NCI-H146 treated with DMSO at 0.1 percent for 48 hours (cell line): ENCODE measurements at regions not wholly inside any gene's neighbourhood (a gene's known extent, or its start where the extent isn't known, plus 50 kb on each side); places are given as distances from the start of the nearest gene placed in this dataset.

Source experiments
- DNase-seq: peaks from one replicate; lab custom pipeline; 2025; ENCODE audit not compliant: unreplicated experiment; lab: John Stamatoyannopoulos, UW

DNA sequence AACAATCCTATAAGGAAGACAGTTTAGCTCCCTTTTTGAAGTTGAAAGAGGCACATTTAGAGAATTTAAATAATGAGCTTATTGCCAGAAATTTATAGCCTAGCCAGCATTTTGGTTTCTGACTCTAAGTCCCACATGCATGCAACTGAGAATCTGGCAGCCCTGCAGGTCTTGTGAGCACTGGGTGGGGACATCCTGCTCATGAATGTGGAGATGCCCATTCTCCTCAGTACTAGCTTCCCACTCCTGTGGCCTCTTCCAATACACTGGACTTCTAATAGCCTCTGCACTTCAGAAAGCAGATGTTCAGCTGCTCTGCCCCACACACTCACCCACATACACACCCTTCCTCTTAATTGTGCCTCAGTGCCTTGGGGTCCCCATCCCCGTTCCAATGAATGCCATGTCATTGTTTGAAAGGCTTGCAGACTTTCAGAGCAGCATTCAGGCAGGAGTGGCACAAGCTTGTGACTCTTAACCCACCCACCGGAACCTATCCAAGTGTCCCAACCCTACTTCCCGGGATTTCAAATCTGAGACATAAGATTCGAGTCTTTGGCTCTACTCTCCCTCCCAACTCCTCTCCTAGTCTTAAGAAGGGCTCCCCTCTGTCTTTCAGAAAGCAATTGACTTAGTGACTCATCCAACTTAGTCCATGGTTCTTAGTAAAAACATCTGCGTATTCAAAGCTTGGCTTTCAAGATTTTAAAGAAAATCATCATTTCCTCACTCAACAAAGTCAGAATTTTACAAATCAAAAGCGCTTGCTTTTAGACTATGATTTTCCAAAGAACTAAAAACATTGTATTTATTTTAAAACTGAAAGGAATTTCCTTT lies 80.0 kb upstream of the FREM2 start:
- no peak for DNase-seq

DNA sequence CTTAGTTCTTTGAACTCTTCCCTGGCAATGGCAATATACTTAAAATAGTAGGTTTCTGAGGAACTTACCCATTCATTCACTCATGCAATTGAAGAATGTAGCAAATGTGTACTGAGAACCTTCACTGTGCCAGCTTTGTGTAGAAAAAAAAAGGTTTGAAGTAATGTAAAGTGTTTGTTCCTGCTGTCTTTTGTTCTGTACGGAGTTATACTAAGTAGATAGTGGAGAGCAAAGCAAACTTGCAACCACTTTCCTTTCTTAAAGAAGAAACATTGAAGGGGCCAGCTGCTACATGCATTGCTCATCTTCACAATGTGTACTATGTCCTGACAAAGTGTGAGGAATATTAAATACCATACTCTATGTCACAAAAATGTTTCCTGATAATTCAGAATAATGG lies 68.9 kb upstream of the FREM2 start:
- no peak for DNase-seq

DNA sequence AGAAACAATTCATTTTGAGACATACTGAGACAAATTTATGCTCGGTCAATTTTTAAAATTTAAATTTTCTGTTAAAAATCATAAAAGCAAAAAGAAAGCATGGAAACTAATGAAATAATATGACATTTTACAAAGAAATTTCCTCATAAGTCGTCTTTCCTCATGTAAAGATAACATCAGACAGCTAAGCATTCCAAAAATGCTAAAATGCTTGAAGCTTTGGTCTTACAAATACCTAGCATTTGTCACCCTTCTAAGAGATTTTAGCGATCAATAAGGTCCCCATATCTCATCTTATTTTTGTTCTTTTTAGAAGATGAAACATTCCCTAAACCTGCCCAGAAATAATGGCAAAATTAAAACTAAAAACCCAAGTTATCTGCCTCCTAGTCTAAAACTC lies 68.5 kb upstream of the FREM2 start:
- DNase-seq: no peak

DNA sequence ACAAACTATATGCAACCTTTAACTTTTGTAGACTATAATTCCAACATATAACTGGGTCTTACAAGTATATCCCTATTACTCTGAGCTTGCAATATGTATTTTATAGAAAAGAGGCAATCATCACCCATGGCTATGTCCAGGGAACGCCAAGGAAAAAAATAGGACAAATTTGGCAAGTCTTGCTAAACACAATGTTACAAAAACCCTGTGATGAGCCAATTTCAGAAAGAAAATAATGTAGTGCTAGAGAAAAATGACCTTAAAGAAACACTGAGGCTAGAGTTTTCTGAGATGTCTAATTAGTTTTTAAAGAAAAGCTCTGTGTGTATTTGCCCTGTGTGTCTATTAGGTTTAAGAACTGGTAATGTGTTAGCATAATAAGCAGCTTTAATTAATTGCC lies 68.0 kb upstream of the FREM2 start:
- no peak for DNase-seq

DNA sequence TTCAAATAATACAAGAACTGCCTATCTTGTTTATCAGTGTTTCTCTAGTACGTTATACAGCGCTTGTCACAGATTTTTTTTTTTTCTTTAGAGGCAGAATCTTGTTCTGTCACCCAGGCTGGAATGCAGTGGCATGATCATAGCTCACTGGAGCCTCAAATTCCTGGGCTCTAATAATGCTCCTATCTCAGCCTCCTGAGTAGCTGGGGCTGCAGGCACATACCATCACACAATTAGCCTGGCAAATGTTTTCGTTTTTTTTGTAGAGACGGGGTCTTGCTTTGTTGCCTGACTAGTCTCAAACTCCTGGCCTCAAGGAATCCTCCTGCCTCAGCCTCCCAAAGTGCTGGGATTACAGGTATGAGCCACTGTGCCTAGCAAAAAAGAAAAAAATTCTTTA lies 66.0 kb upstream of the FREM2 start:
- no peak for DNase-seq

DNA sequence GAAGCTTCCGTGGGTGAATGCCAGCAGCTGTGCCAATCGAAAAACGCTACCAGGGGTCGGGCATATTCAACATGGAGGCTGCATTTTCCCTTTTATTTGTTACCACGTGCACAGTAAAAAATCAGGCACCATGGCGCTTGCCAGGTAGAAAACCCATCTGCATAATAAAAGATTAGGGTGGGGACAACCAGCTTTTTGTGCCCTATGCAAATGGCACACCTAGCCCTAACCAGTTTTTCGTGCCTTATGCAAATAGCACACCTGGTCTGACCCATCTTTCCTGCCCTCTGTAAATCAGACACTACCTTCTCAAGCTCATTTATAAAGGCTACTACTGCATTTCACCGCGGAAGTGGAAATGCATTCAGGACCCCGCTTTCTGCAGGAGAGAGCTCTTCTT lies 62.1 kb upstream of the FREM2 start:
- peak; percentile 91 for DNase-seq

DNA sequence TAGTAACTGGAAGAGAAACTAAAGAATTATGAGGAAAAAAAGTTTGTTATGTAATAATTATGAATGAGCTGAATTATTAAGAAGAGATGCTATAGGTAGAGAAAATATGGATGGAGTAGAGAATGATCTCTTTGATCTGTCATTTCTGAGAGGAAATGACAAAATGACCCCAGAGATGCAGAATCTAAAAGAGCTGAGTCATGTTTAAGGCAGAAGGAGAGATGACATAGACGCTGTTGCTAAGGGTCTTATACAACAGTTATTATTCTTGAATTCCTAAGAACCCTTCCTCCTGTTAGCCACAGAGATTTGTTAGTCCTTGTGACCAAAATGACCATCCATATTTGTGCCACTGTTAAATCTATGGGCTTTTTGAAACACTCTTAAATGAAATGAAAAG lies 58.3 kb upstream of the FREM2 start:
- DNase-seq: no peak

DNA sequence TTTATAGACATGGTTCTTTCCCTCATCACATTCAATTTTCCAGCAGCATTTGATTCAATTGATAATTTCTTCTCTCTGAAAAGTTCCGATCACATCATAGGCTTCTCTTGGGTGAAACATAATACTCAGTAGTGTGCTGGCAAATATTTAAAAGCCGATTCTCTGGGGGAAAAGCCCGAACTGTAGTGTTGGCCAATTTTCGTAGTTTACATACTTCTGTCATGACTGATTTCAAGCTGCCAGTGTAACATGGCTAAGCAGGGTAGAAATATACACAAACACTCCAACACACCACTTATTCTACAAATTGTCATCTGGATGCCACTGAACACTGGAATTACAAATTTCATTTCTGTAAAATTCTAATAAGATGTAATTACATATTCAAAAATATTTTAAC lies 56.1 kb upstream of the FREM2 start:
- DNase-seq: no peak

DNA sequence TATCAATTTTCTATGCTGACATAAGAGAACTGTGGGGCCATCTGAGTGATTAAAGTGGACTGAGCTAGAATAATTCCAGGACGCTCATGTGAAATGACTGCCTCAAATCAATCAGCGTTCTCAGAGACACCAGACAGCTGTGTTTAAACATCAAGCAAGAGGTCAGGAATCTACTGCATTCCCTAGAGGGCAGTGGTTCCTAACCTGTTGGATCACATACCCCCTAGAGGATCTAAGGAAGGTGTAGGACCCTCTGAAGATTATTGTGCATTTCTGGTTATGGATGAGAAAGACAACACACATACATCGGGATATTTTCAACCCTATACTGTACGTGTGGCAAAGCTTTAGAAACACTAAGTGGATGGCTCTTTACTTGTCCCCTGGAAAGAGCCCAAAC lies 51.8 kb upstream of the FREM2 start:
- DNase-seq: peak; percentile 22

DNA sequence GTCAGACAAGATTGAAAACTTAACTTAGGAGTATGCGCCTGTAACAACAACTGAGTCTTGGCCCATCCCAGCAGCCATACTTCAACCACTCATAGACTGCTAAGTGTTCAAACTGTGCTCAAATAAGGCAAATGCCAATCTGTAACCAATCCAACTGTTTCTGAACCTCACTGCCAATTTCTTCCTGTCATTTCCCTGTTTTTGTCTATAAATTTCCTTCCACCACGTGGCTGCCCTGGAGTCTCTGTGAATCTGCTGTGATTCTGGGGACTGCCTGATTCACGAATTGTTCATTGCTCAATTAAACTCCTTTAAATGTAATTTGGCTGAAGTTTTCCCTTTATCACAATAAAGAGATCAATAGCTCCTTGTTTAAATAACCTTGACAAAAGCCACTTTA lies 50.8 kb upstream of the FREM2 start:
- peak; percentile 47 for DNase-seq

DNA sequence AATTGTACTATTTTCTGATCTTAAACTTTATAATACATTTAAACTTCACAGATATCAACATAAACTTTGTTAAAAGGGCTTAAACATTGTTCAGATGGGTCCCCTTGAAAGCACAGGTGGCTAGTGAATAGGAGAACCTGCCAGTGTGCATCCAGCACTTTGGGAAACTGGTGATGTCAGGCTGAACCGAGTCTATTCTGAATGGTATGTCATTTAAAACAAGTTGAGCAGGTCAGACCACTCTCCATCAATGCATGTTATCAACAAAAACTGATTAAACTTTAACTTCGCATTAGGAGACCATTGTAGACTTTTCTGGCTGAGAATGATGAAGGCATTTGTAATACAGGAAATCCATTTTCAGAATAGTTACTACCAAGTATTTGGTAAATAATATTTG lies 50.1 kb upstream of the FREM2 start:
- DNase-seq: peak; percentile 46
